ENCODE measurements at regions not wholly inside any gene's neighbourhood (a gene's known extent, or its start where the extent isn't known, plus 50 kb on each side); places are given as distances from the start of the nearest gene placed in this dataset.
"Not testable (repeated sequence)": the region's sequence is repeated elsewhere in the genome, so short reads cannot be mapped to it uniquely, and the experiment has no call there.

DNA sequence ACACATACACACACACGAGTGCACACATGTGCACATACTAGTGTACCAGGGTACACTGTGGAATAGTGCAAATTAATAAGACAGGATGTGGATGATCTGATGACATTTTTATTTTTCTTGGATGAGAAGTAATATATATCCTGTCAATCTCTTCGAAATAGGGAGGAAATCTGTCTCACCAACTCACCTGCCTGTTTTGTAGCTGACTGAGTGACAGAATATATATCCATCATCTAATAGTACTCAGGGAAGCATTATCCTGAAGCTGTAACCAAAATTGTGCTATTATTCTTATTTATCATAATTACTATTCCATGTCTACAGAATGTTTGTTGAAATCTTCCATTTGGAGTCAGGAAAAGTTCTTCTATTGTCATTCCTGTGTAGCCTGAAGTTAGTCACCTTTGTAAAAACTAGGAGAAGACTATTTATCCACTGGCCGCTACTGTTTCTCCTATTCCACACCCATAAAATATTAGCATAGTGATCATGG is 888.0 kb downstream of the TRAM1L1 start:
- ChIA-PET POLR2A (no interaction called here), CTCF (no interaction called here)
- no peaks in the 10 kb centered on the region for H3K4me1 ChIP-seq (ENCODE audit: control extremely low read depth in 1 of 4, control insufficient read depth in 4 of 4, insufficient read depth in 4 of 4, low read length in 3 of 4)
- no peak overlapping the region for H3K27ac ChIP-seq (ENCODE audit: insufficient read depth in 1 of 2, low read depth in 1 of 2, low read length in 2 of 2, poor library complexity in 1 of 2, severe bottlenecking in 2 of 2)
- no peaks in the 10 kb centered on the region for H3K9me3 ChIP-seq (ENCODE audit: control extremely low read depth in 1 of 5, control insufficient read depth in 4 of 5, insufficient read depth in 2 of 5, low read depth in 1 of 5, low read length in 4 of 5)
- H3K36me3 ChIP-seq (ENCODE audit: control insufficient read depth in 4 of 4, insufficient read depth in 4 of 4, low read length in 3 of 4) = no peaks in the 10 kb centered on the region
- no CpG with 5 or more reads among the region's 3 CpGs for WGBS (ENCODE audit: insufficient coverage)
- no peak for DNase-seq
- no peaks in the 10 kb centered on the region for H3K27me3 ChIP-seq (replicated peaks in 2 of 5; ENCODE audit: control insufficient read depth in 4 of 5, insufficient read depth in 5 of 5, low read length in 4 of 5)
- H3K4me3 ChIP-seq (ENCODE audit: control insufficient read depth in 1 of 7, extremely low read depth in 1 of 7, insufficient read depth in 4 of 7, low read depth in 2 of 7, low read length in 6 of 7) = no peak overlapping the region

DNA sequence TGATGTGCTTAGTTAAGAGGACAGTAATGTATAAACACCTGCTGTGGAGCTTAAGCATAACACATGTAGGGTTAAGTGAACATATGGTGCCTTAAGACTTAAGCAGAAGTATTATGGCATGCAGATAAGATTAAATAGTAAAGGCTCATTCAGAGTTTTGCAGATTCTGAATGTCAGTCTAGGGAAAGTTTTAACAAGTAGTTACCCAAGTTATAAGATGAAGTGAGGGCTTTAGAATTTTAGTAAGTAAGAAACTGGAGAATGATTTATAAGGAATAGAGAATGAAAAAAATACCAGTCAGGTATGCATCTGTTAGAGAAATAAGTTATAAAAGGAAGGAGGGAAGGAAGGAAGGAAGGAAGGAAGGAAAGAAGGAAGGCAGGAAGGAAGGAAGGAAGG is 902.1 kb downstream of the TRAM1L1 start:
- Histone ChIP-seq H3K4me1 (ENCODE audit: control extremely low read depth in 1 of 4, control insufficient read depth in 4 of 4, insufficient read depth in 4 of 4, low read length in 3 of 4) (no peaks in the 10 kb centered on the region), H3K36me3 (ENCODE audit: control insufficient read depth in 4 of 4, insufficient read depth in 4 of 4, low read length in 3 of 4) (no peaks in the 10 kb centered on the region), H3K9me3 (ENCODE audit: control extremely low read depth in 1 of 5, control insufficient read depth in 4 of 5, insufficient read depth in 2 of 5, low read depth in 1 of 5, low read length in 4 of 5) (no peaks in the 10 kb centered on the region), H3K27me3 (replicated peaks in 2 of 5; ENCODE audit: control insufficient read depth in 4 of 5, insufficient read depth in 5 of 5, low read length in 4 of 5) (no peaks in the 10 kb centered on the region), H3K4me3 (ENCODE audit: control insufficient read depth in 1 of 7, extremely low read depth in 1 of 7, insufficient read depth in 4 of 7, low read depth in 2 of 7, low read length in 6 of 7) (no peak overlapping the region), H3K27ac (ENCODE audit: insufficient read depth in 1 of 2, low read depth in 1 of 2, low read length in 2 of 2, poor library complexity in 1 of 2, severe bottlenecking in 2 of 2) (no peak overlapping the region)
- DNase-seq = no peak
- ChIA-PET CTCF (no interaction called here), POLR2A (no interaction called here)

DNA sequence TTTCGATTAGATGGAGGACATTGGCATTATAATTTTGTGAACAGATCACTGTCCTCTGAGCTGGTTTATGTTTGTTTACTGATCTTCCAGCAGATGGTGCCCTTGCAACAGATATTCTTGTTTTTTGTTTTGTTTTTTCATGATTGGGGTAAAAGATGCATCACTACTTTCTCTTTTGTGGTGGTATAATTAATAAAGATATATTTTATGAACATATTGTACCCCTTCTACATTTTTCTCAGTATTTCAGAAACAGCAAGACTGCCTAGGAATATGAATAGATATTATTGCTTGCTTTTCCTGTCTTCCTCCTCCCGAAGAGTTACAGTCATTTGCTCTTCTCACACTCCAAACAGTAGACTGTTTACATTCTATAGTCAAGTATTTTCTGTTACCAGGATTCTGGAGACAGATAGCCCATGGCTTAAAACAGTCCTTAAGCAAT is 905.2 kb downstream of the TRAM1L1 start:
- Histone ChIP-seq H3K9me3 (ENCODE audit: control extremely low read depth in 1 of 5, control insufficient read depth in 4 of 5, insufficient read depth in 2 of 5, low read depth in 1 of 5, low read length in 4 of 5) (no peaks in the 10 kb centered on the region), H3K4me3 (ENCODE audit: control insufficient read depth in 1 of 7, extremely low read depth in 1 of 7, insufficient read depth in 4 of 7, low read depth in 2 of 7, low read length in 6 of 7) (no peak overlapping the region), H3K27me3 (replicated peaks in 2 of 5; ENCODE audit: control insufficient read depth in 4 of 5, insufficient read depth in 5 of 5, low read length in 4 of 5) (no peaks in the 10 kb centered on the region), H3K36me3 (ENCODE audit: control insufficient read depth in 4 of 4, insufficient read depth in 4 of 4, low read length in 3 of 4) (no peaks in the 10 kb centered on the region), H3K27ac (ENCODE audit: insufficient read depth in 1 of 2, low read depth in 1 of 2, low read length in 2 of 2, poor library complexity in 1 of 2, severe bottlenecking in 2 of 2) (no peak overlapping the region), H3K4me1 (ENCODE audit: control extremely low read depth in 1 of 4, control insufficient read depth in 4 of 4, insufficient read depth in 4 of 4, low read length in 3 of 4) (no peaks in the 10 kb centered on the region)
- CTCF ChIA-PET = interaction anchor here (0.8 to 1.6 kb wide), 4 partner anchors 9 to 1848 kb away, joined by 3 to 7 read pairs (median 3); no protein-coding TSS in a partner anchor
- POLR2A ChIA-PET = no interaction called here
- peak; percentile 14 to 48 (median 42) for DNase-seq
- whole genome bisulfite sequencing (ENCODE audit: insufficient coverage) = 60% methylated on average over 1 of the region's 2 CpGs

DNA sequence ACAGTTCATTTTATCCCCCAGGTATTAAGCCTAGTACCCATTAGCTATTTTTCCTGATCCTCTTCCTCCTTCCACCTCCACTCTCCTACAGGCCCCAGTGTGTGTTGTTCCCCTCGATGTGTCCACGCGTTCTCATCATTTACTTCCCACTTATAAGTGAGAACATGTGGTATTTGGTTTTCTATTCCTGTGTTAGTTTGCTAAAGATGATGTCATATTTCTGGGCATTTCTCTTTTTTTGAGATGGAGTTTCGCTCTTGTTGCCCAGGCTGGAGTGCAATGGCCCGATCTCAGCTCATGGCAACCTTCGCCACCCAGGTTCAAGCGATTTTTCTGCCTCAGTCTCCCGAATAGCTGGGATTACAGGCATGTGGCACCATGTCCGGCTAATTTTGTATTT is 934.0 kb downstream of the TRAM1L1 start:
- DNase-seq; H3K27me3 ChIP-seq (replicated peaks in 2 of 5; ENCODE audit: control insufficient read depth in 4 of 5, insufficient read depth in 5 of 5, low read length in 4 of 5); H3K27ac ChIP-seq (ENCODE audit: insufficient read depth in 1 of 2, low read depth in 1 of 2, low read length in 2 of 2, poor library complexity in 1 of 2, severe bottlenecking in 2 of 2); H3K4me3 ChIP-seq (ENCODE audit: control insufficient read depth in 1 of 7, extremely low read depth in 1 of 7, insufficient read depth in 4 of 7, low read depth in 2 of 7, low read length in 6 of 7); CTCF ChIA-PET; H3K36me3 ChIP-seq (ENCODE audit: control insufficient read depth in 4 of 4, insufficient read depth in 4 of 4, low read length in 3 of 4); H3K4me1 ChIP-seq (ENCODE audit: control extremely low read depth in 1 of 4, control insufficient read depth in 4 of 4, insufficient read depth in 4 of 4, low read length in 3 of 4); H3K9me3 ChIP-seq (ENCODE audit: control extremely low read depth in 1 of 5, control insufficient read depth in 4 of 5, insufficient read depth in 2 of 5, low read depth in 1 of 5, low read length in 4 of 5): not testable (repeated sequence)
- WGBS (ENCODE audit: insufficient coverage) = 100% methylated on average over 6 of the region's 9 CpGs
- POLR2A ChIA-PET = interaction anchor here (0.5 kb wide), 1 partner anchor 1323 kb away, joined by 3 read pairs; no protein-coding TSS in a partner anchor

DNA sequence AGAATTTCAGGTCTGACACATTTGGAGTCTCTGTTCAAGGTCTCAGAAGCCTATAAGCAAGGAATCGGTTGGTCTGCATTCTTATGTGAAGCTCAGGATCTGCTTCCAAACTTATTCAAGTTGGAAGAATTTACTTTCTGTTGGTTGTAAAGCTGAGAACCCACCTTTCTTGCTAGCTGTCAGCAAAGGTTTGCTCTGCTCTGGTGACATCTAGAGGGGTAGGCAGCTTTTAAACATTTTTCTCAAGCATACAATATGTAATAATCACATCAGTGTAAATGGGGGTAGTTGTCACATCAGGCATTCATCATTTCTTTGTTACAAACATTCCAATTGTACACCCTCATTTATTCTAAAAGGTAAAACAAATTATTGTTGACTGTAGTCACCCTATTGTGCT is 935.2 kb downstream of the TRAM1L1 start:
- H3K4me1 ChIP-seq (ENCODE audit: control extremely low read depth in 1 of 4, control insufficient read depth in 4 of 4, insufficient read depth in 4 of 4, low read length in 3 of 4) = no peaks in the 10 kb centered on the region
- no peaks in the 10 kb centered on the region for H3K27me3 ChIP-seq (replicated peaks in 2 of 5; ENCODE audit: control insufficient read depth in 4 of 5, insufficient read depth in 5 of 5, low read length in 4 of 5)
- no peaks in the 10 kb centered on the region for H3K36me3 ChIP-seq (ENCODE audit: control insufficient read depth in 4 of 4, insufficient read depth in 4 of 4, low read length in 3 of 4)
- no peaks in the 10 kb centered on the region for H3K9me3 ChIP-seq (ENCODE audit: control extremely low read depth in 1 of 5, control insufficient read depth in 4 of 5, insufficient read depth in 2 of 5, low read depth in 1 of 5, low read length in 4 of 5)
- DNase-seq = no peak
- CTCF ChIA-PET = no interaction called here
- H3K27ac ChIP-seq (ENCODE audit: insufficient read depth in 1 of 2, low read depth in 1 of 2, low read length in 2 of 2, poor library complexity in 1 of 2, severe bottlenecking in 2 of 2) = no peak overlapping the region
- no CpG with 5 or more reads among the region's 1 CpG for WGBS (ENCODE audit: insufficient coverage)
- no peak overlapping the region for H3K4me3 ChIP-seq (ENCODE audit: control insufficient read depth in 1 of 7, extremely low read depth in 1 of 7, insufficient read depth in 4 of 7, low read depth in 2 of 7, low read length in 6 of 7)
- POLR2A ChIA-PET = no interaction called here

GRCh38 chr4:116143198-116143597 is 942.2 kb downstream of the TRAM1L1 start:
- no CpG with 5 or more reads among the region's 2 CpGs for WGBS (ENCODE audit: insufficient coverage)
- ChIA-PET CTCF (no interaction called here), POLR2A (no interaction called here)
- no peak for DNase-seq
- H3K9me3 ChIP-seq (ENCODE audit: control extremely low read depth in 1 of 5, control insufficient read depth in 4 of 5, insufficient read depth in 2 of 5, low read depth in 1 of 5, low read length in 4 of 5) = no peaks in the 10 kb centered on the region
- no peaks in the 10 kb centered on the region for H3K4me1 ChIP-seq (ENCODE audit: control extremely low read depth in 1 of 4, control insufficient read depth in 4 of 4, insufficient read depth in 4 of 4, low read length in 3 of 4)
- H3K4me3 ChIP-seq (ENCODE audit: control insufficient read depth in 1 of 7, extremely low read depth in 1 of 7, insufficient read depth in 4 of 7, low read depth in 2 of 7, low read length in 6 of 7) = no peak overlapping the region
- no peaks in the 10 kb centered on the region for H3K27me3 ChIP-seq (replicated peaks in 2 of 5; ENCODE audit: control insufficient read depth in 4 of 5, insufficient read depth in 5 of 5, low read length in 4 of 5)
- H3K36me3 ChIP-seq (ENCODE audit: control insufficient read depth in 4 of 4, insufficient read depth in 4 of 4, low read length in 3 of 4) = no peaks in the 10 kb centered on the region
- H3K27ac ChIP-seq (ENCODE audit: insufficient read depth in 1 of 2, low read depth in 1 of 2, low read length in 2 of 2, poor library complexity in 1 of 2, severe bottlenecking in 2 of 2) = no peak overlapping the region

DNA sequence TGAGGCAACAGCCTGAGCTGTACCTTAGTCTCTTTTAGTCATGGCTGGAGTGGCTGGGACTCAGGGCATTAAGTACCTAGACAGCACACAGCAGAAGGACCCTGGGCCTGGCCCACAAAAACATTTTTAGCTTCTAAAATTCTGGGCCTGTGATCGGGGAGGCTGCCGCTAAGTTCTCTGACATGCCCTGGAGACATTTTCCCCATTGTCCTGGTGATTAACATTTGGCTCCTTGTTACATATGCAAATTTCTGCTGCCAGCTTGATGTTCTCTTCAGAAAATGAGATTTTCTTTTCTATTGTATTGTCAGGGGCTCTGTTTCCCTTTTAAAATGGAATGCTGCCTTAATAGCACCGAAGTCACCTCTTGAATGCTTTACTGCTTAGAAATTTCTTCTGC is 952.4 kb downstream of the TRAM1L1 start:
- CTCF ChIA-PET = no interaction called here
- Histone ChIP-seq H3K27me3 (replicated peaks in 2 of 5; ENCODE audit: control insufficient read depth in 4 of 5, insufficient read depth in 5 of 5, low read length in 4 of 5) (no peaks in the 10 kb centered on the region), H3K27ac (ENCODE audit: insufficient read depth in 1 of 2, low read depth in 1 of 2, low read length in 2 of 2, poor library complexity in 1 of 2, severe bottlenecking in 2 of 2) (no peak overlapping the region), H3K4me3 (ENCODE audit: control insufficient read depth in 1 of 7, extremely low read depth in 1 of 7, insufficient read depth in 4 of 7, low read depth in 2 of 7, low read length in 6 of 7) (no peak overlapping the region), H3K36me3 (ENCODE audit: control insufficient read depth in 4 of 4, insufficient read depth in 4 of 4, low read length in 3 of 4) (no peaks in the 10 kb centered on the region), H3K9me3 (ENCODE audit: control extremely low read depth in 1 of 5, control insufficient read depth in 4 of 5, insufficient read depth in 2 of 5, low read depth in 1 of 5, low read length in 4 of 5) (no peaks in the 10 kb centered on the region), H3K4me1 (ENCODE audit: control extremely low read depth in 1 of 4, control insufficient read depth in 4 of 4, insufficient read depth in 4 of 4, low read length in 3 of 4) (no peaks in the 10 kb centered on the region)
- POLR2A ChIA-PET = interaction anchor here (0.7 kb wide), 1 partner anchor 19 kb away, joined by 3 read pairs; no protein-coding TSS in a partner anchor
- WGBS (ENCODE audit: insufficient coverage) = 96% methylated on average over 2 of the region's 3 CpGs
- DNase-seq = no peak

Measured in common myeloid progenitor, CD34-positive (primary cell).